GM18868 (cell line): ENCODE measurements at regions not wholly inside any gene's neighbourhood (a gene's known extent, or its start where the extent isn't known, plus 50 kb on each side); places are given as distances from the start of the nearest gene placed in this dataset.
A peak's percentile ranks its signal among the peaks of the same experiment; 100 is the strongest.

Source experiments
- ATAC-seq: cut with Tn5 transposase; IDR thresholded peaks from one replicate; pipeline ENCODE4 v1.9.1; 2021; ENCODE audit warnings: mild to moderate bottlenecking, moderate library complexity; ENCODE audit not compliant: unreplicated experiment

DNA sequence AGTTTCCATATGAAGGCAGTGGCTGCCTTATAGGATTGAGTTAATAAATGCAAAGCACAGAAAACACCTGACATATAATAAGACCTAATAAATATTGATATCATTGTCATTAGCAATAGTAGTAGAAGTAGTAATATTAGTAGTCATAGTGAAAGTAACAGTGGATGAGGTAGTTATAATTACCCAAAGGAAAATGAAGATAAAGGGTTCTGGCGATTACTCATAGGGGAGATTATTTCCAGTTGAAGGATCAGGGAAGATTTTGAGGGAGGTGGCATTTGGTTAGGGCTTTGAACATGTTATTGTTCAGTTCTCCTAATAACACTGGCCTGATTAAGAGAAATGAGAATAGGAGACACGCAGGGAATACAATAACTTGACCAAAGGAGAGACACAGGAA, 131.9 kb upstream of the GPRIN3 start:
- no peak for ATAC-seq

GRCh38 chr4:89438102-89438831, 130.7 kb upstream of the GPRIN3 start:
- peak; percentile 87 for ATAC-seq

DNA sequence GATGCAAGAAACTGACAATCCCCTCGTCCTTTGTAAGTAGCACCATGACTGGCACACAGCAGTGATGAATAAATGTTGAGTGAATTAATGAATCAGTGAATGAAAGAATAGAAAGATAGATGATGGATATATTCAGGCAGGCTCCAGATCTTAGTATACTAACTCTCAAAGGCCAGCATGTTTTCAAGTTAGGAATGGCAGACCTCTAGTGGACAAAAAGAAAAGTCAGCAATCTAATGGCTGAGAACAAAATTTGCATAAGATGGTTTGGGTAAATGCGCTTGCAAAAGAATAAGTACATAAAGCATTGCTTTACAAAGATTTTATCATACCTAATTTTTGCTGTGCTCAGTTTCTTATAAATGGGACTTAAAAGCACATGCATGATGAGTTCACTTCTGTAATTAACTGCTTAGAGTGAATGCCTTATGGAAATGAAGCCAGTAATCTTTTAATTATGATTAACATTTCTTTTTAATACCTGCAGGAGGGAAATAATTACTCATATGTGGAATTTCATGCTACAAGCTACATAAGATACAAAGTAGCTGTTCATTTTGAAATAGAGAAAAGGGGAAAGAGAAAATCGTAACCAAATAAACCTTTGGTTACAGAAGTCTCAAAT, 126.9 kb upstream of the GPRIN3 start:
- peak; percentile 62 for ATAC-seq

- ATAC-seq, result no peak
Measured at GRCh38 chr4:89427782-89428181, 120.2 kb upstream of the GPRIN3 start.

GRCh38 chr4:89425023-89425422, 117.4 kb upstream of the GPRIN3 start:
- no peak for ATAC-seq

DNA sequence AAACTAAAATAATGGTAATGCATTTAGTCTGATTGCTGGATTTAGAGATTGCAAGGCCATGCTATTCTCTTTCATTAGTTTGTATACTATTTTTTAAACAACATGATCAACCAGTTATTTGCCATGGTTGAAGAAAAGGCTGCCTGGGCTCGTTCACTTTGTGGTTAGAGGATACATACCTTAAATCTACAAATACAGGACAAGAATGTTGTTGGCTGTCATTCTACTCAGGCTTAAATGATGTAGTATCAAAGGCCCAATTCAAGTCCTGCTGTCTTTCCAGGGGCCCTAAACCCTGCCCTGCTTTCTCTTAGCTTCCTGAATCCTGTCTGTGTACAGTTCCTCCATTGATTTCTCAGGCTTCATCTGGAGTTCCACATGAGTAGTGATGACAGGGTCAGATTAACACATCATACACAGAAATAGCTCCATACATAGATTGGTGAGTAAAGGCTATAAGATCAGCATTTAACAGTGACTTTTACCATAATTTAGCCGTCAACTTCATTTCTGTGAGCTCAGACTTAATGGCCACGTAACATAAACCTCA, 114.9 kb upstream of the GPRIN3 start:
- no peak for ATAC-seq

DNA sequence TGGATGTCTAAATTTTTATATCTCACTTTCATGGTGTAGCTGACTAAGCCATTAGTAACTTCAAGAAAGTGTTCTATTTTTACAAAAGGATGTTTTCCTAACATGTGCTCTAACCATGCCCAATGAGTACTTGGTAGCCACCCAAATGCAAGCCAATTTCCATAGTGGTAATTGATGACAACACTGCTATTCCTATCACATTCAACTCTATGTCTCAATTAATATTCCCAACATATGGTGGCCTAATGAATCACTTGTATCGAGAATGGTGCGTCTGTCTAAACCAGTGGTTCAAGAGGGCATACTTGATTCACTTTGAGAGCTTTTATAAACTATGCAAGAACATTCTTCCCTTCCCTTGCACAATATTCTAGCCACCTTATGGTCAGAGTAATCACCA, 112.9 kb upstream of the GPRIN3 start:
- no peak for ATAC-seq

- ATAC-seq, result no peak
Measured at GRCh38 chr4:89419111-89419695, 111.6 kb upstream of the GPRIN3 start.

DNA sequence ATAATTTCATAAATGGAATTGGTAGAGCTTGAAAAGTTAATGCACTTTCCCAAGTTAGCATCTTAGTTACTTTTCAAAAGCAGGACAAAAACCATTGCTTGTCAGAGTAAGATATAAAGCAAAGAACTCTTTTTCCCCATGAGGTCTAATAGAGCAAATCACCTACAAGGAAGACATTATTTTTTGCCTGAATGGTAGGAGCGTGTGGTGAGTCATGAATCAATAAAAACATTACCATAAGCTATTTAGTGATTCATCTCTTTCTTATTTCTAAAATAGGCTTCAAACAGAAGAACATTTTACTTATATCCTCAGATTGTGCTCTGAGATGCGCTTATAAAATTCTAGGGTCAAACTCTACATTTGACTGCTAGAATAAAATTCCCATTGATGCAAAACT, 109.4 kb upstream of the GPRIN3 start:
- no peak for ATAC-seq

- ATAC-seq, result no peak
Measured at GRCh38 chr4:89413518-89413917, 105.9 kb upstream of the GPRIN3 start.

GRCh38 chr4:89411539-89412309, 104.1 kb upstream of the GPRIN3 start:
- ATAC-seq, result no peak

- no peak for ATAC-seq
Measured at GRCh38 chr4:89410687-89411086, 103.1 kb upstream of the GPRIN3 start.

DNA sequence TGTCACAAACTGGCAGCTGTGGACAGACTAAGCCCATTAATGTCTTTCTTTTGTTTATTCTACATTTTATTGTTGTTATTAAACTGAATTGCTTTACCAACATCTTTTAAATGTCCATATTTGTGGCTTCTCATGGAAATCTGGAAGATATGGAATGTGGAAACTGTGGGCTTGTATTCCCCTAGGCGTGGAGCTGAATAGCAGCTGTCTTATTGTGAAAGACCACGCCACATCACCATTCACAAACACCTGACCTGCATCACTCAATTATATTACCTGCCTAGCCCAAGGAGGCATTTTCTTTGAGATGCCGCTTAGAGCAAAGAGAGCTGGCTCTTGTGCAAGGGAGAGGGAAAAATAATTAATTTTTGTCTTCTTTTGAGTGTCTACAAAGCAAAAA, 96.9 kb upstream of the GPRIN3 start:
- no peak for ATAC-seq

DNA sequence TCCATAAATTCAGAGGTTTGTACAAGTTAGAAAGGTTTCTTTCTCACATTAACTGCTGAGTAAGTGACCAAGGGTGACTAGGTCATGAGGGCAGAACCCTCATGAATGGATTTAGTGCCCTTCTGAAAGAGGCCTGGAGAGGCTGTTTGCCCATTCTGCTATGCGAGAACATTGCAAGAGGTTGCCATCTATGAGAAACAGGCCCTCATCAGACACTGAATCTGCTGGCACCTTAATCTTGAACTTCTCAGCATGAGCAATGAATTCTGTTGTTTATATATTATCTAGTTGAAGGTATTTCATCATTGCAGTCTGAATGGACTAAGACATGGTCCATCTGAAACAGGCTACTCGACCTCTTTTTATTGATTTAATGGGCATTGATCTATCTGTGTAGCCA, 96.2 kb upstream of the GPRIN3 start:
- ATAC-seq, result no peak

GRCh38 chr4:89400287-89401035, 92.9 kb upstream of the GPRIN3 start:
- ATAC-seq, result no peak

- ATAC-seq, result no peak
Measured at GRCh38 chr4:89398644-89399043, 91.0 kb upstream of the GPRIN3 start.

GRCh38 chr4:89398146-89398545, 90.5 kb upstream of the GPRIN3 start:
- no peak for ATAC-seq

DNA sequence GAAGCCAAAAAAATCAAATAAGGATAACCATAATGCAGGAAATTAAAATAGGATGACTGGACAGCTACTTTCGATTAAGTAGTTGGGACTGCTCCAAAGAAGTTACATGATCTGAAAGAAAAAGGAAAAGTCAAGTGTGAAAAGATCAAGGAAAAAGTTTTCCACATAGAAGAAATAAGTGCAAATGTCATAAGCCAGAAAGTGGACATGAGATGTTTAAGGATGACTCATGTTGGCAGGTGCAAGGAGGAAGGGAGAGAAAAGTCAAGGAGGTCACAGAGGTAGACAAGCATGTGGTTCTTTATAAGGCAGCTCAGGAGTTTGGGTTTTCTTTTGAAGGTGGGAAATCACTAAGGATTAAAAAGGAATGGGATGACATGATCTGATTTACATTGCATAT, 89.8 kb upstream of the GPRIN3 start:
- no peak for ATAC-seq

- ATAC-seq, result no peak
Measured at GRCh38 chr4:89382439-89382838, 74.8 kb upstream of the GPRIN3 start.

DNA sequence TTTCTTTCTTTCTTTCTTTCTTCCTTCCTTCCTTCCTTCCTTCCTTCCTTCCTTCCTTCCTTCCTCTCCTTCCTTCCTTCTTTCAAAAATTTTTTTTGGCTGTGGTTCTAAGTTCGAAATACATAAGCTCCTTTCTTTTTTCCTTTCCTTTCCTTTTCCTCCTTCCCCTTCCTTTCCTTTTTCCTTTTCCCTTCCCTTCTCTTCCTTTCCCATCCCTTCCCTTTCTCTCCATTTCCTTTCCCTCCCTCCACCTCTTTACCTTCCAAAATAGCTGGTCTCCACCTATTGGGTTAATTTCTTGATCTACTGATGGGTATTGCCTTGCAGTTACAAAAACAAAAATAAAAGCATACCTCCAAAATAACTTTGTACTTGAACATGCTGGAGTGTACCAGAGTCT, 73.4 kb upstream of the GPRIN3 start:
- no peak for ATAC-seq
